Islet of Langerhans (tissue), 1 donor: ENCODE measurements at regions not wholly inside any gene's neighbourhood (a gene's known extent, or its start where the extent isn't known, plus 50 kb on each side); places are given as distances from the start of the nearest gene placed in this dataset.

Experiments used
- FAIRE-seq: peaks from one replicate; lab custom pipeline; 2011; peaks lifted over from hg19 to GRCh38; lab: Jason Lieb, UNC

GRCh38 chr1:189357317-189357716 is 1120.3 kb downstream of the BRINP3 start:
- FAIRE-seq, result no peak

DNA sequence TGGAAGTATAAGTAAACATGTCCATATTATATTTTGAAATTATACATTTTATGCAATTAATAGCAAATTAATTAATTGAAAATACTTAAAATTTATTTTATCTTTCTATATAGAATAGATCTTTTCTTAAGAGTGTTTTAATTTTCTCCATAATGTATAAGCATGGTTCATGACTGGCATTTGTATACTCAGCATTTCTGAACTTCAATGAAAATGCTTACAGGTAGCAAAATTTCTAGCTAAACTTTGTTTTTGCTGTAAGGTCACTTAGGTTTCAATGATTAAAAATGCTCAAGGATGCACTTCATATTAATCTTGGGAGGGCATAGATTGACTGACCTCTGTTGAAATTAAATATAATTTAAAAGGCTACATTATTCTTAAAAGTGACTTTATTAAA is 1108.1 kb downstream of the BRINP3 start:
- no peak for FAIRE-seq

DNA sequence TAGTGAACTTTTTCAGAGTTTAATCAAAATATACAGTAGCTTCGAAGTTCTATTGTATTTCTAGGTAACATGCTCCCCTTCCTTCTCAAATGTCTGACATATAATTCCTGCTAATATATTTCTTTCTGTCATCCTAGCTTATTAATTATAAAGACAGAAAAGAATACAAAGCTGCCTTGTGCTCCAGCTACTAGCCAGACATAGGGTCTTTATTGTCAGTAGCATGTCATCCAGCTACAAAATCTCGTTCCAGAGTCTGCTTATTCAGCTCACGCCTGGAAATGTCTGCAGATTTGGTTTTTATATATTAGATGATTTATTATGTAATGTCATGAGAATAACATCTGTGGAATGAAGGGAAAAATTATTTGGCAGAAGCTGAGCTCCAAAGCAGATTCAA is 1102.8 kb downstream of the BRINP3 start:
- no peak for FAIRE-seq

DNA sequence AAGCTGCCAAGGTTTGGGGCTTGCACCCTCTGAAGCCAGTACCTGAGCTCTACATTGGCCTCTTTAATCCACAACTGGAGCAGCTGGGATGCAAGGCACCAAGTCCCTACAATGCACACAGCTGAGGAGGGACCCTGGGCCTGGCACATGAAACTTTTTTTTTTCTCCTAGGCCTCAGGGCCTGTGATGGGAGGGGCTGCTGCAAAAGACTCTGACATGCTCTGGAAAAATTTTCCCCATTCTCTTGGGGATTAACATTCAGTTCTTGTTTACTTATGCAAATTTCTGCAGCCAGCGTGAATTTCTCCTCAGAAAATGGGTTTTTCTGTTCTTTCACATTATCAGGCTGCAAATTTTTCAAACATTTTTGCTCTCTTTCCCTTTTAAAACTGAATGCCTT is 1072.2 kb downstream of the BRINP3 start:
- no peak for FAIRE-seq

- FAIRE-seq, result no peak
These were observed 1067.9 kb downstream of the BRINP3 start for GRCh38 chr1:189409774-189410173.

DNA sequence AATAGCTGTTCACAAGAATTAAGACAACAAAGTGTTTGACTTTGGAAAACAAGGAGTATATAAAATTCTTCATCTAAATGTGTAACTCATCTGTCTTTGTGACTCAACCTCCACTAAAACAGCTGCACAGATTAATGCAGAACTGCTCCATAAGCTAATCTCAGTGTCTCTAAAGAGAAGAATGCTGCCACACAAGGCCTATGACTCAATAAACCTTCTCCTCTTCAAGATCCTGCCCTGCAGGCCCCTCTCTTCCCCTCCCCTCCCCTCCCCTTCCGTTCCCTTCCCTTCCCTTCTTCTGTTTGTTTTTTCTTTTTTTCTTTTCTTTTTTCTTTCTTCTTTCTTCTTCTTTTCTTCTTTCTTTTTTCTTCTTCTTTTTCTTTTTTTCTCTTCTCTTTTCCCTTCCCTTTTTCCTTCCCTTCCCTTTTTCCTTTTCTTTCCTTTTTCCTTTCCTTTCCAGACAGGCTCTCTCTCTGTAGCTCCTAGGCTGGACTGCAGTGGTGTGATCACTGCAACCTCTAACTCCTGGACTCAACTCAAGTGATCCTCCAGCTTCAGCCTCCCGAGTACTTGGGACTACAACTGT is 1052.8 kb downstream of the BRINP3 start:
- FAIRE-seq, result no peak

GRCh38 chr1:189429610-189430009 is 1048.1 kb downstream of the BRINP3 start:
- FAIRE-seq, result no peak

- no peak for FAIRE-seq
These were observed 1046.2 kb downstream of the BRINP3 start for GRCh38 chr1:189431447-189431846.

- no peak for FAIRE-seq
These were observed 1044.9 kb downstream of the BRINP3 start for GRCh38 chr1:189432753-189433152.

- FAIRE-seq, result no peak
These were observed 1043.2 kb downstream of the BRINP3 start for GRCh38 chr1:189434461-189434860.

- no peak for FAIRE-seq
These were observed 1042.3 kb downstream of the BRINP3 start for GRCh38 chr1:189435398-189435797.

GRCh38 chr1:189438808-189439207 is 1038.9 kb downstream of the BRINP3 start:
- no peak for FAIRE-seq

- no peak for FAIRE-seq
These were observed 1014.5 kb downstream of the BRINP3 start for GRCh38 chr1:189463166-189463565.

DNA sequence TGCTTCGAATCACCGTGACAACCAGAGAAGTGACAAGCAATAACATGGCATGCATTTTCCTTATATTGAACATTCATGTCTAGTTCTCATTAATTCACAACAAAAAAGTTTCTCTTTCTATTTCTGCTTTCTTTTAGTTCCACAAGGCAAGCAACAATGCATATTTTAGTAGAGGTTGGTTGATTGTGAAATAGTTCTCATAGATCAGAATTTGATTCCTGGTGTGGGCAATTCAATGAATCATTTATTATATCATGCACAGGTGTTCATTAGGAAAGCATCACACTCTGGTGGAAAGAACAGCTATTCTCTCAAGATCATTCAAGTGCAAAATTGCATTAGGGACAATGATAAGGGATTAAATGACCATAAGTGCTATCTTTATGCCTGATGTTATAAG is 980.9 kb downstream of the BRINP3 start:
- no peak for FAIRE-seq

DNA sequence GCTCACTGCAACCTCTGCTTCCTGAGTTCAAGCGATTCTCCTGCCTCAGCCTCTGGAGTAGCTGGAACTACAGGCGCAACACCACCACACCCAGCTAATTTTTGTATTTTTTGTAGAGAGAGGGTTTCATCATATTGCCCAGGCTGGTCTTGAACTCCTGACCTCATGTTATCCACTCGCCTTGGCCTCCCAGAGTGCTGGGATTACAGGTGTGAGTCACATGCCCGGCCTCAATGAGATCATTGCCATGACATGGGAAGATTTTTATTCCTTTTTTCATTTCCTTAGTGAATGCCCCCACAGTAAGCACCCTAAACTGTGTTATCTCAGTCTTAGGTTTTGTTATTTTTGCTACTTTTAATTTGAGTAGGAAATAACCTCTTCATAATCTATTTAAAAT is 977.9 kb downstream of the BRINP3 start:
- no peak for FAIRE-seq

GRCh38 chr1:189500778-189501177 is 976.9 kb downstream of the BRINP3 start:
- no peak for FAIRE-seq

- FAIRE-seq, result no peak
These were observed 966.8 kb downstream of the BRINP3 start for GRCh38 chr1:189510827-189511226.

DNA sequence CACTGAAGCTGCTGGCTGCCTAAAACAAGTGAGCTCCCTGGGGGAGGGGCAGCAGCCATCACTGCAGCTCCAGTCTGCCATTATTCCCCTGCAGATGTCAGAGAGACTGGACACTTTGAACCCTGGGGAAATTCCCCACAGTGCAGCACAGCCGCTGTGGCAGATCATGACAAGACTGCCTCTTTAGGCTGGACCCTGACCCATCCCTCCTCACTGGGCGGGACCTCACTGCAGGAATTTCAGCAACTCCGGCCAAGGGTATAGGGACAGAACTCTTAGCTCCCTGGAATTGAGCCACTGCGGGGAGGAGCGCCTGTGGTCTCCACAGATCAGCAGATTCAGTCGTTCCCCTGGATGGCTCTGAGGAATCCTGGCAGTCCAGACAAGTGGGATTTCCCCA is 964.6 kb downstream of the BRINP3 start:
- no peak for FAIRE-seq

DNA sequence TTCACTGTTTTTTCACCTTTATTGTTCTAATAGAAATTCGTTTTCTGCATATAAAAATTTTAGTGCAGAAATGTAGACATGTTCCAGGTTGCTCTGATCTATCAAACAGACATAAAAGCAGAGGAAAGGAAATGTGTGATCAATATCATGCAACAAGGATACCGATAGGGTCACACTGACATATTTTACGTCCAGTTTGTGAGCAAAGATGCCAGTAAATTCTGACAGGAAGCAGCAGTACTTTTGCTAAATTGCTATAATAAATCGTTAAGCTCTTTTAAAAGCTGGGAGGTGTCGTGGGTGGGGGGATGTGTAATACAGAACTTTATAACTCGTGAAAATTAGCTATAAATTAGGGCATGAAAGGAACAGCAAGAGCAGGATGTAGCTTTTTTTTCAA is 955.2 kb downstream of the BRINP3 start:
- FAIRE-seq, result no peak

GRCh38 chr1:189524501-189524900 is 953.2 kb downstream of the BRINP3 start:
- FAIRE-seq, result no peak

- no peak for FAIRE-seq
These were observed 947.5 kb downstream of the BRINP3 start for GRCh38 chr1:189530162-189530561.

- no peak for FAIRE-seq
These were observed 939.4 kb downstream of the BRINP3 start for GRCh38 chr1:189538271-189538670.

- no peak for FAIRE-seq
These were observed 927.2 kb downstream of the BRINP3 start for GRCh38 chr1:189550498-189550897.

DNA sequence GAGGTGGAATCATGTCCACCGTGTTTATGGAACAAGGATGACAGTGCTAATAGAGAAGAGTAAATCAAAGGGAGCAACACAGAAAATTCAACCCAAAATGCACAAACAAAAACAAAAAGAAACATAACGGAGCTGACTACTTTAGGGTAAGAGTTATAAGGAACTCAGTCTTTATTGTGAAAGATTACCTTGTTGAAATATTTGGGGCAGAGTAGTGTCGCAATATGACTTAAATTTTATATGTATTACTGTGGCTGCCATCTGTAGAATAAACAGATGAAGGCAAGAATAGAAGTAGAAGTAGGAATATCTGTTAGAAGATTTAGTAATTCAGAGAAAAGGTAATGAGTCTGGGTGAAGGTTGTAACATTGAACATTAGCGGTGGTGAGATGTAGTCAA is 913.9 kb downstream of the BRINP3 start:
- FAIRE-seq, result no peak

- FAIRE-seq, result no peak
These were observed 909.8 kb downstream of the BRINP3 start for GRCh38 chr1:189567890-189568289.
